ENCODE measurements at regions not wholly inside any gene's neighbourhood (a gene's known extent, or its start where the extent isn't known, plus 50 kb on each side); places are given as distances from the start of the nearest gene placed in this dataset.

DNA sequence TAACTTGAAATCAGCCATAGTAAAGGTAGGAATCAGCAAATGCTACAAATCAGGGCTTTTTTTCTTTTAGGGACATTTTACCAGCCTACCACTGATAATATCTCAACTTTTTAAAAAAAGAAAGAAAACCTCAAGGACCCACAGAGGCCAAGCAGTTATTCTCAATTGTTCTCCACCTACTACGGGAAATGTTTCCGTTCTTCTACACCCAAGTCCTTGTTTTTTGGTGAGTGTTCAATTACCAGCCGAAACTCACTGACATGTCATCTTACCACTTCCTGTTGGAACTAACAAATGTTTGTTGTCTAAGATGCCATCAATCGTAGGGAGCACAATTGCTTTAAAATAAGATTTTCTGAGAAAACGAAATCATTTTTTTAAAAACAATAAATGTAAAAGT, 50.2 kb upstream of the CDK1 start:
- DNase-seq, result no peak

DNA sequence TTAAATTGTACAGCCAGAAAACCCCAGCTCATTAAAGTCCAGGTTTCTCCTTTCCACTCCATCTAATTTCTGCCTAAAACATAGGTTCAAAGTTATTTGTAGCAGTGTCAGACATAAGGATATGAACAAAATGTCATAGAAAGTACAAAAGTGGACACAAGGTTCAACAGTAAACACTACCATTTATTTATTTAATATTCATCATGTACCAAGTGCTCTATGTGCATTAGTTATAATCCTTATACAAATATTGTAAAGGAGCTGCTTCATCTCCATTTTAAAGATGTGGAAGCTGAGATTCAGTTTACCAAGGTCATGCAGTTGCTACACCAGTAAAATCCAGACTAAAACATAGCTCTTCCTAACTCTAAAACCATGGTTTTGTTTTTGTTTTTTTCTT, 52.0 kb upstream of the CDK1 start:
- no peak for DNase-seq

DNA sequence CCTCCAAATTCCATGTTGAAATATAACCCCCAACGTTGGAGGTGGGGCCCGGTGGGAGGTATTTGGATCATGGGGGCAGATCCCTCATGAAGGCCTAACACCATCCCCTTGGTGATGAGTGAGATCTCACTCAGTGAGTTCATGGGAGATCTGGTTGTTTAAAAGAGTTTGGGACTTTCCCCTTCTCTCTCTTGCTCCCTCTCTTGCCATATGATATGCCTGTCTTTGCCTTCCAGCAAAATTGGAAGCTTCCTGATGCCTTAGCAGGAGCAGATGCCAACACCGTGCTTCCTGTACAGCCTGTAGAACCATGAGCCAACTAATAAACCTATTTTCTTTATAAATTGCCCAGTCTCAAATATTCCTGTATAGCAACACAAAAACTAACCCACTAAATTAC, 55.7 kb upstream of the CDK1 start:
- no peak for DNase-seq

DNA sequence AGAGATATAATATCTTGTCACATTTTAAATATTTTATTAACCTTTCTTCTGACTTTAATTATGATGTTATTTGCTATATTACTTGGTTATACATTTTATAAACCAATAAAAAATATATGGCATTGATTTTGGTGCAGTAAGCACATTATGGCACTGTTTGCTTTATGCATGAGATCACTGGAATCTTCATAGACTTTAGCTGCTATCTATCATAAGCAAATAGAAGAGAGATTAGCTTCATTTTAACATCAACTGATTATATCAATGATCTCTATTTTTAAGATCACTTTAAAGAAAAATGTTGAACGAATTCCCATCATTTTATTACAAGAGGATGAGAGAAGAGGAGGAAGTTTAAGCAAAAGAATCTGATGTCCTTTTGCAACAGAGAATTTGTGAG, 58.6 kb upstream of the CDK1 start:
- no peak for DNase-seq

DNA sequence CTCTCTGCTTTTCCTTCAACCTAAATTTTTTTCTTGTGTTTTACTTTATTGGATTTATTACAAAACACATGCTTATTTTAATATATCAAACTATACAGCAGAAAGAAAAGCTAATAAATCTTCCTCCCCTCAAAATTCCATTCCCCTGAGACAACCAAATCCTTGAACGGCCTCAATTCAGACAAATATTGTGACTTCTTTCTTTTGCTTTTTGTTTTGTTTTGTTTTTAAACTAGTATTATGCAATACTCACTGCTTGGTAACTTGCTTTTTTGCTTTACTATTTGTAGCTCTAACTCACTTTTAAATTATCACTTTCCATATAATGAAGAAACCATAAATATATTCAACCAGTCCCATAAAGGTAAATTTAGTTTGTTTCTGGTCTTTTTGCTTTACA, 59.4 kb upstream of the CDK1 start:
- DNase-seq, result no peak

DNA sequence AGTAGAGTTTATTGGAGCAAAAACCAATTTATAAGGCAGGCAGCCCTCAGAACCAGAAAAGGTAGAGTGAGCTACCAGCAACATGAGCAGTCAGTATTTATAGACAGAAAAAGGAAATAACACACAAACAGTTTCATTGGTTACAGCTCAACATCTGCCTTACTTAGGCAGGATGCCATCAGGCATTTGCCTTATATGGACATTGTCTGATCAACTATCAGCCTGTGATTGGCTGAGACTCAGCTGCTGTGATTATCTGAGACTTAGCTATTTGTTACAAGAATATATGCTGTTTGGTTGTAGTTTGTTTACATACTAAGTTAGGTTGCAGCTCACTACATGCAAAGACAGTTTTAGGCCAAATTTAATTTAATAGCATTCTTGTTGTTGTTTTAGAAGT, 60.4 kb upstream of the CDK1 start:
- DNase-seq, result no peak

DNA sequence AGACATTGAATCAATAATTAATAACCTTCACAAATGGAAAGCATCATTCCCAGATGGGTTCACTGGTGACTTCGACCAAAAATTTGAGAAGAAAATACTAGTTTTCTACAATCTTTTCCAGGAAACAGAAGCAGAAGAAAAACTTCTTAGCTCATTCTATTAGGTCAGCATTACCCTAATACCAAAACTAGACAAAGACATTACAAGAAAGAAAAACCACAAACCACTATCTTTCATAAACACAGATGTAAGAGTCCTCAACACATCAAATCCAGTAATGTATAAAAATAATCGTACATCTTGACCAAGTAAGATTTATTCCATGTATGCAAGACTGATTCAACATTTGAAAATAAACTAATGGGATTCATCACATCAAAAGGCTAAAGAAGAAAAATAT, 64.0 kb upstream of the CDK1 start:
- DNase-seq, result no peak

DNA sequence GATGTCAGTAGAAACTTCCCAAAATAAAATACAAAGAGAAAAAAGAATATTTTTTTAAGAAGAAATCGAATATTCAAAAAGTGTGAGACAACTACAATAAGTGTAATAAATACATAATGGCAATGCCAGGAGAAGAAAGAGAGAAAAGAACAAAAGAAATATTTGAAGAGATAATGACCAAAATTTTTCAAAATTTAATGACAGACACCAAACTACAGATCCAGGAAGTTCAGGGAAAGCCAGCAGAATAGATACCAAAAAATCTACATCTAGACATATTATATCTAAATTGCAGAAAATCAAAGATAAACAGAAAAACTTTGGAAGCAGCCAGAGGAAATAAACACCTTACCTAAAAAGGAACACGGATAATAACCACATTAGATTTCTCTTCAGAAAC, 66.8 kb upstream of the CDK1 start:
- DNase-seq, result no peak

DNA sequence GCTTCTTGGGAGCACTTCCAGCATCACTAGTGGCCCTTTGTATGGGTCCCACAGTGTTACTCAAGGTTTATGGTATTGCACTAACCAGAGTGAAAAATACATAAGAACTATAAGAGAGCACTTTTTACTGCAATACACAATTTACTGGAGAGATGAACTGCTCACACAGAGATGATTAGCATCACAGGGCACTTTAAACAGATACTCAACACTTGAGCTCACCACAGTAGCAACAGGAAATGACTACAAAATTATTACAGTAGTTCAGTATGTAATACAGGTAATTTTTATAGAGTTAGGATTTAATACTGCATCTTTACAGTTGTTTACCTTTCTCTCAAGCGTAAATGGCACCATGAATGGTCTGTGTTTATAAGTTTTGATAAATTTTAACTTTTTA, 68.2 kb upstream of the CDK1 start:
- no peak for DNase-seq

DNA sequence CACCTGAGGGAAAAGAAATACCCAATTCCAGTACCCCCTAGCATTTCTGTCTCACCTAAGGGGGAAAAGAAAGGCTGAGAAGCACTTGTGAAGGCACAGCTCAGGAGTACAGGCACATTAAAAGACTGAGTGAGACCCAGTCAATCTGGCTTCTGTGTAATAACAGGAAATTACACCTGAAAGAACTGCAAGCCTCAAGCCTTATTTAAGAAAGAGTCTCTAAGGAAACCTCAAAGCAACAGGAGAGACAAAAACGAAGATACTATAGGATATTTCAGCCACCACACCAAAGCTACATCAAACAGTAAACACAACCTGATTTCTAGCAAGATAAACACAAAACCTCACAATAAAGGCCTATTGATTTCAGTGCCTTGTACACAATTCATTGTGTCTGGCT, 69.6 kb upstream of the CDK1 start:
- no peak for DNase-seq

DNA sequence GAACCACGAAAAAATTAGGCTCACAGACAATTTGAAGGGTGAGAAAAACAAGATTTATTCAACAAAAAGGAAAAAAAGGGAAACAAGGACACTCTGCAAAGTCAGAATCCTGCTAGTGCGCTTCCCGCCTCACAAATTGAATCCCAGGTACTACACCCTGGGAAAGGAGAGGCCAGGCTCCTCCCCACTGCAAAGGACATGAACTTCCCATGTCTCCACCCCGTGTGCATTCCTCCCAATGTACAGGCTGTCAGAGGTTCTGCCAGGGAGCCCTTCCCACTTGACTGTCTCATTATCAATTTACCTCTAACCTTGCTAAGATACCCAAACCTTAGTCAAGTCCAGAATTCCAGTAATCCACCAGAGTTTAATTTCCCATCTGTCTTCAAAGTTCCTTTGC, 70.4 kb upstream of the CDK1 start:
- DNase-seq, result no peak

DNA sequence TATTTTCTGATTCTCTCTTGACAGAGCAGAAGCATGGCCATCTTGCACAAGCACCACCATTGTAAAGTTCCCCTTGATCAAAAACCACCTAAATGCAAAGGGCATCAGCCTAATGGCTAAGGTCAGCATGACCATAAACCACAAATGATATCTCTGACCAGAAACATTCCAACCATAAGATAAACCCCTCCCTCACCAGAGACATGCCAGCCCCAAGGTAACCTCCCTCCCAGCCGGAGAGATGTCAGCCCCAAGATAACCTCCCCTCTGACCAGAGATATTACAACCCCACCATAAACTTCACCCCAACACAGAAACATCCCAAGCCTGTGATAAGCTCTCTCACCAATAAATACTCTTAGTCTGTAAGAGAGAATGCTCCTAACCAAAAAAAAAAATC, 72.1 kb upstream of the CDK1 start:
- DNase-seq, result no peak

DNA sequence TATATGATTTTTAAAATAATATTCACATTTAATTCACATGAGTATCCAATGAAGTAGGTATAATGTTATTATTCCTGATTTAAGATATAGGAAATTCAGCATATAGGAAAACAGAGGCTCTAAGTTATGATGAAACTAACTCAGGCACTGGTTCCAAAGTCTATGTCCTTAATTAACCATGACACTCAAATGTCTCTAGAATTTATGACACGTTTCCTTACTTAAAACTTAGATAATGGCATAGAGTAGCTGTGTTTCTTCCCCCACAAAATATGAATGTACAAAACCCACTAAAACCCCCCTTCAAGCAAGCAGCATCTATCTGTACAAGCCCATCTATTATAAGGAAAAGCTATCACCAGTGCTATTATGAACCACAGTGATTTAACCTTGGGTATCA, 72.9 kb upstream of the CDK1 start:
- DNase-seq, result no peak

DNA sequence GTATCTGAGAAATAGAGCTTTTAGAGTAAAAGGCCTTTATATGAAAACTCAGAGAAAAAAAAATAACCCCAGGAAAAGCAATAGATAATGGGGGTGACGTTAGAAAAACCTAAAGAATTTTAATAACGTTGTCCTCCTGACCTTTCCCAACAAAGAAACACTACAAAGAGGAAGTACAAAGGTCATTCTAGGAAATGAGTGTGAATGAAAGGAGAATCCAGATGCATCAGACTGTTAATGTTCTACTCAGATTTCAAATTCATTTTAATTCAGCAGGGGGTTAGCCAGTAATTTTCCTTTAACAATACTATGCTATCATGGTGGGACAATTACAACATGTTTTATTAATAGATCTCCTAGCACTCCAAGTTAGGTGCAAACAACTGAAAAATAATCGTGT, 73.8 kb upstream of the CDK1 start:
- no peak for DNase-seq

DNA sequence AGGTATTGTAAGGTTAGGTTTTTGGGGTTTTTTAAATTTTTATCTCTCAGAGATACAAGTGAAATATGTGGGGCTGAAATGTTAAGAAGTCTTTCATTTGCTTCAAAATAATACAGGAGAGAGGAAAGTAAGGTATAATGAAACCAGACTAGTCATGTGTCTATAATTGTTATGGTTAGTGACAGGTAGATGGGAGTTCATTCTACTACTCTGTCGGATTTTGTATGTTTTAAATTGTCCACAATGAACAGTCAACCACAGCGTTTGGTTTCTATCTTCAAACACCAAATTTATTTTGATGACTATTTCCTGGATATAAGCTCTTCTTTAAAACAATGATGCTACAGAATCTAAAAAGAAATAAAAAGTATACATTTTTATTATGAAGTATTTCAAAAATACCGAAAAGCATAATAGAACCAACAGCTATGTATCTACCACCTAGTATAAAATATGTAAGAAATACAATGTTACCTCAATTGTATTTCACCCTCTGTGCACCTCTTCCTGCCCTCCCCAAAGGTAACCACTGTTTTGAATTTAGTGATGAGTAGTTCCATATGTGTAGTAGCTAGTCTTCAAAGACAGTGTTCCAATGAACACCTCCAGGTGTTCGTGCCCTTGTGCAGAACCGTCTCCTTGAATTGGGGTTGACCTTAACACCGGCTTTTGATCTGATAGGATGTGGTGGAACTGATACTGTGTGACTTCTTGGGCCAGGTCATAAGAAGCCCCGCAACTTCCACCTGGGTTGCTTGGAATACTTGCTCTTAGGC, 74.8 kb upstream of the CDK1 start:
- DNase-seq, result no peak

DNA sequence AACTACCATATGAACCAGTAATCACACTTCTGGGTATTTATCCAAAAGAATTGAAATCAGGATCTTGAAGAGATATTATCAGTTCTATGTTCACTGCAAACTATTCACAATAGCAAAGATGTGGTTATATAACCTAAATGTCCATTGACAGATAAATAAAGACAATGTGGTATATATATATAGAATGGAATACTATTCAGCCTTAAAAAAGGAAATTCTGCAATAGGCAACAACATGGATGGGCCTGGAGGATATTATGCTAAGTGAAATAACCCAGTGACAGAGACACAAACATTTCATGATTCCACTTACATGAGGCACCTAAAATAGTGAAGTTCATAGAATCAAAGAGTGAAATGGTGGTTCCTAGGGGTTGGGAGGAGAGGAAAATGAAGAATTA, 90.6 kb upstream of the CDK1 start:
- DNase-seq, result no peak

DNA sequence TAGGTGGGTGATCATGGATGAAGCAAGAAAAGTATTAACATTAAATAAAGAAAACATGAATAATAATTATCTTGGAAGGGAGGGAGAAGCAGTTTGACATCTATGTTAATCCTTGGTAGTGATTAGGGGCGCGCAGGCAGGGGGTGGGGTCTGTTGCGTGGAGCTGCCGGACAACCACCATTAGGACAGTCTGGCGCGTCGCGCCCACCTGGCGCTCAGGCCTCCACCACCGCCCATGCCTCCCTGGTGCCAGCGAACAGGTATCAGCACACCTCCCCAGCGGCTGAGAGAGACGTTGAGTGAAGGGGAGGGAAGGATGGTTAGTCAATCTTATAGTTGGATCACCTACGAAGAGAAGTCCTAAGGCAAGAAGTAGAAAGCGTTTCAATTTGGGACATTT, 94.2 kb upstream of the CDK1 start:
- DNase-seq, result no peak

DNA sequence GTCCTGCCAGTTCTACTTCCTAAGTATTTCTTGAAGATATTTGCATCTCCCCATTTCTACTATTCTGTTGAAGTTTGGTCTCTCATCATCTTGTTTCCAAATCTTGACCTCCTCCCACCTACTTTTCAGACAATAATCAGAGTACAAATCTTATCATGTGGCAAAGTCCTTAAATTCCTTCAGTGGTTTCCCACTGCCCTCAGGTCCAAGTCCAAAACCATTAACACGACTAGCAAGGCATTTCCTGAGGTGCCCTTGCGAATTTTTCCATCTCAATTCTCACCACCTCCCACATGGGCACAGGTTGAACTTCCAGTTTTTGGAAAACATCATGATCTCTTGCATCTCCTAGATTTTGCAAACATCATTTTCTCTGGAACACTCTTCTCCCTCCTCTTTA, 97.2 kb upstream of the CDK1 start:
- DNase-seq, result no peak

DNA sequence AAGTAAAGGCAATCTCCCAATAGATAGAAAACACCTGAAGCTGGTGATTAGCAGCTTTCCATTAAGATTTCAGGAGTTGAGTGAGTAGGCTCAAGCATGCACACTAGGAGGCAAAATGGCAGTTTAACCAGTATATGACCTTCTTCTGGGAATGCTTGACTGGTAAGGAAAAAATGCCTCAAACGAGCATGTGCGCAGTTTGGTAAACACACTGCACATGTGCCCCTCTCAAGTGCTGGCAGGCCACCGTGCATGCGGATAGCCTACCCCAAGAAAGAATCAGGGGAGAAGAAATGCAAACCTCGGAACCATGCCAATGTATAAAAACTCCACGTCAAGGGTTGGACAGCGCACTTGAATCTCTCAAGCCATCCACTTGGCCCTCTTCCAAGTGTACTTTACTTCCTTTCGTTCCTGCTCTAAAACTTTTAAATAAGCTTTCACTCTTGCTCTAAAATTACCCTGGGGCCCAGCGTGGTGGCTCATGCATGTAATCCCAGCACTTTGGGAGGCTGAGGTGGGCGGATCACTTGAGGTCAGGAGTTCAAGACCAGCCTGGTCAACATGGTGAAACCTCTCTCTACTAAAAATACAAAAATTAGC, 98.8 kb upstream of the CDK1 start:
- DNase-seq, result no peak

DNA sequence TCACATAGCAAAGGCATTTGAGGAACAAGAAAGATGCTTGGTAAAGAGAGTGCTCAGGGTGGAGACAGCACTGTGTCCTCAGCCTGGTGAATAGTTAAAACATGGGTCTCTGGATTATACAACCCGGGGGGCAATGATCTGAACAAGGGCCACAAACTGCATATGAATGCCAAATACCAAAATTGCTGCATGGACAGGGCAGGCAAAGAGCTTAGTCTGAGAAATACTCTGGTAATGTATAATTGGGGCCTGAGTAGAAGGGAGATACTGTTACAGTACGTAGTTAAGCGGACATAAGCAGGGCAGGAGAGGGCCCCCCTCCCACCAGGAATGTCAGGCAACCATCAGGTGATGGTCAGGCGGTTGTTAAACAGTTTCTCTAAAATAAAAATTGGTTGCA, 99.3 kb upstream of the CDK1 start:
- no peak for DNase-seq

DNA sequence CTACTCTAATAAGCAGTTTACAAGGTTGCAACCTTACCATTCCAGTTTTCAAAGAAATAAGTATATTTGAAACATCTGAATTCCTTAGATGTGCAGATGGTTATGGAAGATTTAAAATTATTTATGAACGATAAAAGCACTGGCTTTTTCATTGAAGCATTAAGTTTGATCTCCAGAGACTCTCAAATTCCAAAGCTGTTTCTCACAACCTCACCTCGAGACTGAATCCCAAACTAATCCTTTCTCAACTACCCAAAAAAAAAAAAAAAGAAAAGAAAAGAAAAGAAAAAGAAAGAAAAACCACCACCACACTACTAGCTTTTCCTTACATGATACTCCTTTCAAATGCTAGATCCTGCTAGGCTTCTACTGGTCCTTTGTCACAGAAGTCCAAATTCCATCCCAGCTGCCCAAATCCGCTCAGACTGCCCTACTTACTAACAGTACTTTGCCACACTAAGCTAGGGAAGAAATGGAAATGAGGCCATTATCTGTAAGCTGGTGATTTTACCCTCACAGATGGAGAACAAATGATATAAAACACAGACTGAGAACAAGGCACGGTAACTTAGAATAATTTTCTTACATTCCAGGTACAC, 100.6 kb upstream of the CDK1 start:
- no peak for DNase-seq

DNA sequence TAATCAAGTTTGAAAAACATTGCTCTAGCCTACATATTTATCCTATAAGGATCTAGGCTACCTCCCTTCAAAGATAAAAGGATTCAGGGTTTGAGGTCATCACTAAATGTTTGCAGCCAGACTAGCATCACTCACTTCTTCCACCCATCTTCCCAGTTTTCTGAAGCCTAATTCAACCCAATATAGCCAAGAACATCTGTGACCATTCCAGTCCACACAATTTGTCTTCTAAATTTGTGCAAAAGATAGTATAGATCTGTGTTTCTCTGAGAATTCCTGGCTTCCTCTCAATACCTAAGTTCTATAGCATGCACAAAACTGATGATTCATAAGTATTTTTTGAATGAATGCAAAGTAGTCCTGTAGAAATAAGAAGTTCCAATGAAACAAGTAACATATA, 103.0 kb upstream of the CDK1 start:
- no peak for DNase-seq

DNA sequence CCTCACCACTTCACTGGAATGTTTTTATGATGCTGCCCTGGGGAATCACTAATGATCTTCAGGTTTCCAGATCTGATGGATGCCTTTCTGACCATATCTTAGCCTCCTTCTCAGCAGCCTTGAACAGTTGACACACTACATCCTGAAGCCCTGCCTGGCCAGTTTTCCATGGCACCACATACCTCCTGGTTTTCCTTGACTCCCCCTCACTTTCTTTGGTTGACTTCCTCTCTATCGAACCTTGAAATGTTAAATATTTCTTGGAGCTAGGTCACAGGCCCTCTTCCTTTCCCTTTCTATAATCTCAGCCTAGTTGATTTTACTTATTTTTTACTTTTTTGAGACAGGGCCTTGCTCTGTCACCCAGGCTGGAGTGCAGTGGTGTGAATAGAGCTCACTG, 108.8 kb upstream of the CDK1 start:
- no peak for DNase-seq

DNA sequence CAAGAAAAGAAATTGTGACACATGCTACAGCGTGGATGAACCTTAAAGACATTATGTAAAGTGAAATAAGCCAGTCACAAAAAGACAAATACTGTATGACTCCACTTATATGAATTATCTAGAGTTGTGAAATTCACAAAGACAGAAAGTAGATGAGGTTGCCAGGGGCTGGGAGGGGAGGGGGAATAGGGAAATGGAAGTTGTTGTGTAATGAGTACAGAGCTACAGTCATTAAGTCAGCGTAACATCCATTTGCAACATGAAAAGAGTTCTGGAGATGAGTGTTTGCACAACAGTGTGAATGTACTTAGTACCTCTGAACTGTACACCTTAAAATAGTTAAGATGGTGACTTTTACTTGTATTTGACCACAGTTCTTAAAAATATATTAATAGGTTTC, 112.1 kb upstream of the CDK1 start:
- DNase-seq, result peak; percentile 37

DNA sequence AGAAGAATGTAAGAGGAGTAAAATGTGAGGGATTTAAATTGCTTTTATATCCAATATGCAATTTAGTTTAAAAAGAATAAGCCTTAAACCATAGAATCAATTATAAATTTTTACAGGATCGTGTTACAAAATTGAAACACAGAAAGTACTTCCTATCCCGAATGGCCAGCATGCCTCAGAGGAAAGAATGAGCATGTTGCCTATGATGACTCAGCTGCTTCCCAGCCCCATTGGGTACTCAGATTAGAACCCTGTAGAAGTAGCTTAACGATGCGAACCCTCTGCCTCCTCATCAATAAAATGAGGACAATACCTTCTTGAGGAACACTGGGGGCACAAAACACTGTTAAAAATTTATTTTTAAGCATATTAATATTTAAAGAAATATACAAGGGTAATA, 113.4 kb upstream of the CDK1 start:
- no peak for DNase-seq
